NCI-H345 (cell line): ENCODE measurements at regions not wholly inside any gene's neighbourhood (a gene's known extent, or its start where the extent isn't known, plus 50 kb on each side); places are given as distances from the start of the nearest gene placed in this dataset.
A peak's percentile ranks its signal among the peaks of the same experiment; 100 is the strongest.
"Not testable (repeated sequence)": the region's sequence is repeated elsewhere in the genome, so short reads cannot be mapped to it uniquely, and the experiment has no call there.

Experiments used
- DNase-seq: peaks from one replicate; lab custom pipeline; 2025; lab: John Stamatoyannopoulos, UW

DNA sequence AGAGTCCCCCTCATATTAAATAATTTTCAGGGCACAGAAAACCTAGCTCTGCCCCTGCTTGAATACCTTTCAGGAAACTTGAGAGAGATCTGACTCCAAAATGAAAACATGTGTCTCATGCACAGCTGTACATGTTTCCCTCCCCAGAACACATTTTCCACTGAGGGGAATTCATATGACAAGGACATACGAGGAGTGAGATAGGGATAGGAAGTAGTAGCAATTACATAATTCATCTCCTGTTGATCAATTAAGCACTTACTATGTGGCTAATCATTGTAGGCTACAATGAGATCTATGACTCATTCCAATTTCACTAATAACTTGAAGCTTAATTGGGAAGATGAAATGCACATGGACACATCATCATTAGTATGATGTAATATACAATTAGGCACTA is 302.1 kb downstream of the PCDH11X start:
- DNase-seq: not testable (repeated sequence)

GRCh38 chrX:92090756-92091155 is 311.6 kb downstream of the PCDH11X start:
- not testable (repeated sequence) for DNase-seq

- DNase-seq: not testable (repeated sequence)
Measured at GRCh38 chrX:92098136-92098535, 319.0 kb downstream of the PCDH11X start.

- DNase-seq: not testable (repeated sequence)
Measured at GRCh38 chrX:92100095-92100494, 320.9 kb downstream of the PCDH11X start.

- DNase-seq: not testable (repeated sequence)
Measured at GRCh38 chrX:92105693-92106092, 326.5 kb downstream of the PCDH11X start.

- not testable (repeated sequence) for DNase-seq
Measured at GRCh38 chrX:92106671-92107070, 327.5 kb downstream of the PCDH11X start.

- DNase-seq: not testable (repeated sequence)
Measured at GRCh38 chrX:92110410-92110911, 331.3 kb downstream of the PCDH11X start.

- DNase-seq: not testable (repeated sequence)
Measured at GRCh38 chrX:92117701-92118100, 338.5 kb downstream of the PCDH11X start.

GRCh38 chrX:92163035-92163434 is 383.9 kb downstream of the PCDH11X start:
- DNase-seq: peak; percentile 67

DNA sequence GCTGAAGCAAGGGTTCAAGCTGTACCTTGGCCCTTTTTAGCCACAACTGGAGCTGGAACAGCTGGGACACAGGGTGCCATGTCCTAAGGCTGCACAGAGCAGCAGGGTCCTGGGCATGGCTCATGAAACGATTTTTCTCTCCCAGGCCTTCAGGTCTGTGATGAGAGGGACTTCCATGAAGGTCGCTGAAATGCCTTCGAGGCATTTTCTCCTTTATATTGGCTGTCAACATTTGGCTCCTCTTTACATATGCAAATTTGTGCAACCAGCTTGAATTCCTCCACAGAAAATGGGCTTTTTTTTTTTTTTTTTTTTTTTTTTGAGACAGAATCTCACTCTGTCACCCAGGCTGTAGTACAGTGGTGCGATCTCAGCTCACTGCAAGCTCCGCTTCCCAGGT is 430.8 kb downstream of the PCDH11X start:
- DNase-seq: no peak

GRCh38 chrX:92213786-92214185 is 434.6 kb downstream of the PCDH11X start:
- DNase-seq: no peak

DNA sequence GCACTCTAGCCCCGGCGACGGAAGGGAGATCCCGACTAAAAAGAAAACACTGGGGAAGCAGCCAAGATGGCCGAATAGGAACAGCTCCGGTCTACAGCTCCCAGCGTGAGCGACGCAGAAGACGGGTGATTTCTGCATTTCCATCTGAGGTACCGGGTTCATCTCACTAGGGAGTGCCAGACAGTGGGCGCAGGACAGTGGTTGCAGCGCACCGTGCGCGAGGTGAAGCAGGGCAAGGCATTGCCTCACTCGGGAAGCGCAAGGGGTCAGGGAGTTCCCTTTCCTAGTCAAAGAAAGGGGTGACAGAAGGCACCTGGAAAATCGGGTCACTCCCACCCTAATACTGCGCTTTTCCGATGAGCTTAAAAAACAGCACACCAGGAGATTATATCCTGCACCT is 435.8 kb downstream of the PCDH11X start:
- DNase-seq: not testable (repeated sequence)

DNA sequence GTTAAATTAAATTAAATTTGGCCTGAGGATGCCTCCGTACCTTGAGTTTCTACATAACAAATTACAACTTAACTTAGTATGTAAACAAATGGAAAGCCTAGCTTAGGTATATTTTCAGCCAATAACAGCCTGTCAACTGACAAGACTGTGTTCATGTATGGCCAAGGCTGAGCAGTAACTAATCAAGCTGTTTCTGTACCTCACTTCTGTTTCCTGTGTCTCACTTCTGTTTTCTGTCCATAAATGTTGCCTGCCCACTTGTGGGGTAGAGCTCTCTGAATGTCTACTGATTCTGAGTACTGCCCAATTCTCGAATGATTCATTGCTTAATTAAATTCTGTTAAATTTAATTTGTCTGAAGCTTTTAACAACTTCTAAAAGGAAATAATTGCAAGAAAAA is 445.2 kb downstream of the PCDH11X start:
- DNase-seq: no peak

DNA sequence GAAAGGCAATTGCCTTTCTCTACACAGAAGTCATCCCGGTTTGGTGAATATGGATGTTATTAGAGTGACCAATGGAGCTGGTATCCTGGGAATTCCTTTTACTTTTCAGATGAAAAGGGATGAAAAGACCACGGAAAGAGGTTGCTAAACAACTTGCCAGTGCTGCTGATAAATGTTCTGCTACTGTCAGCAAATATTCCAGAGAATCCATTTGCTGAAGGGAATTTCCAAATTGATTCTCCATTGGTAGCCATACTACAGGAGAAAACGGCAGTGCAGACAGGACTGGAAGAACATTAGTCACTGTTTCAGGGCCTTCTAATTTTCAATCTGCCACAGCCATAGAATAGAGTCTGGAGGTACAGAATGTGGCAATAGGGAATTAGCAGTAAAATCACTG is 451.5 kb downstream of the PCDH11X start:
- no peak for DNase-seq

- no peak for DNase-seq
Measured at GRCh38 chrX:92231391-92231790, 452.2 kb downstream of the PCDH11X start.

- DNase-seq: no peak
Measured at GRCh38 chrX:92232182-92232581, 453.0 kb downstream of the PCDH11X start.

DNA sequence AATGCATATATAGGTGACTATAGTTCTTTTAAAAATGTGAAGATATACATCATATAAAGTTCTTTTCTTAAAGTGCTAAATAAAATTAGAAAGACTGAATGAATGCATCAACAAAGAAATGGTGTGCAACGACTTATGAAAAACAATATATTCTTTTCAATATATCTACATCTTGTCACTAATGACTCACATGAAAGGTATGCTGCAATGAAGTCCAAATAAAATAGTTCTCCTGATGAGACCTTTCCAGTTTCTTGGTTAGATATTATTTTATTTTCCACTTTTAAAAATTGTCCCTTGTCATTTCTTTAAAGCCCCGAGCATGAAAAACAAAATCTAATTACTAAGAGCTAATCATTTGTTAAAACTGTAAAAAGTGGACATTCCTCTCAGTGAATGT is 462.1 kb downstream of the PCDH11X start:
- no peak for DNase-seq

- no peak for DNase-seq
Measured at GRCh38 chrX:92247076-92247475, 467.9 kb downstream of the PCDH11X start.

GRCh38 chrX:92249125-92249524 is 469.9 kb downstream of the PCDH11X start:
- no peak for DNase-seq

- DNase-seq: no peak
Measured at GRCh38 chrX:92260102-92260501, 480.9 kb downstream of the PCDH11X start.

DNA sequence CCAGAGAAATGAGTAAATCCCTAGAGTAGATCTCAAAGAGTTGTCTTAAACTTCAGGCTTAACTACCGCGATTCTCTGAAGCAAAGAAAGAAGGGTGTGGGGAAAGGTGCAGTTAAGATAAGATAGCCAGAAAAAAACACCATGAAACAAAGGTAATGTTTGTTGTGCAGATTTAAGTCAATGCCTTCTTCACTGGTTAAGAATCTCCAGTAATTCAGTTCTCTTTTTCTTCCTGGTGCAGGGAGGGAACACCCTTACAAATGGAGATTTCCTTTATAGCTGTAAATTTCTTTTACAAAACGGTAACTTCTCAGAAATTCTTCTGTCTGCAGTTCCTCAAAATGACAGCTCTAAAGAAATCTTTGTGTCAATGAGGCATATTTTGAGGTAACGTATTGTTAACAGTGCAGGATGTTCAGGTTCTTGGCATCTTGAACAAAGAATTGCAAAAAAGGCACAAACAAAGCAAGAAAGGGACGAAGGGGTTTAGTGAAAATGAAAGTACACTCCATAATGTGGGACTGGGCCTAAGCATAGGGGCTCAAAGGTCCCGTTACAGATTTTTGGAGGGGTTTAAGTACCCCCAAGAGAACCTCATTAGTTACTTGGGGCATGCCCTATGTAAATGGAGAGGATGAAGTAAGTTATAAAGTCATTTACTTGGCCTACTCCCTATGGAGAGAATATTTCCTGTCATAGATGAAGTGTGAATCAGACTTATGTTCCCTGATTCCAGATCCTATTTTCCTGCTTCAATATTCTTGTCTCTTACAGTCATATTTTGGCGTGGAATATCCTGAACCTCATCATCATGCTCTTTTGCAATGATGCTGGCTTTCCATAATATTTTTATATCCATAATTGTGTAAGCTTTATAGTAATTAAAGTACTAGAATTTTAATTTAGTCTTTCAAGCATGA is 492.0 kb downstream of the PCDH11X start:
- DNase-seq: no peak

GRCh38 chrX:92278556-92278955 is 499.4 kb downstream of the PCDH11X start:
- not testable (repeated sequence) for DNase-seq

- not testable (repeated sequence) for DNase-seq
Measured at GRCh38 chrX:92280347-92280746, 501.2 kb downstream of the PCDH11X start.

- no peak for DNase-seq
Measured at GRCh38 chrX:92283308-92283707, 504.1 kb downstream of the PCDH11X start.
